HEK293T (cell line): ENCODE measurements at regions not wholly inside any gene's neighbourhood (a gene's known extent, or its start where the extent isn't known, plus 50 kb on each side); places are given as distances from the start of the nearest gene placed in this dataset.

Experiments used
- CTCF ChIA-PET: fragments of 350-600 bp; formaldehyde crosslinking; extraction: SDS; loops from one replicate; lab custom pipeline; 2021; ENCODE audit warnings: antibody characterized with exemption, inconsistent platforms; lab: Yijun Ruan, JAX
- POLR2A ChIA-PET: fragments of 350-600 bp; formaldehyde crosslinking; extraction: SDS; loops from one replicate; lab custom pipeline; 2020; ENCODE audit warnings: antibody characterized with exemption, inconsistent platforms; lab: Yijun Ruan, JAX
- DNase-seq: peaks from one replicate; pipeline ENCODE4 v3.0.0; 2012; ENCODE audit warnings: mixed read lengths; ENCODE audit errors: extremely low spot score
- ARNT ChIP-seq: fragments of 450-650 bp; IDR thresholded peaks from 2 replicates; pipeline ENCODE4 v1.6.1; 2017; ENCODE audit warnings: mild to moderate bottlenecking
- BHLHE40 ChIP-seq: fragments of 450-650 bp; IDR thresholded peaks from 2 replicates; pipeline ENCODE4 v1.6.1; 2016; ENCODE audit warnings: mild to moderate bottlenecking, moderate library complexity, borderline replicate concordance
- CTBP1 ChIP-seq: fragments of 450-650 bp; IDR thresholded peaks from 2 replicates; pipeline ENCODE4 v1.6.1; 2016; ENCODE audit warnings: borderline replicate concordance
- ELF4 ChIP-seq: fragments of 450-650 bp; IDR thresholded peaks from 2 replicates; pipeline ENCODE4 v1.6.1; 2017; ENCODE audit warnings: antibody characterized with exemption
- FOXA1 ChIP-seq: fragments of 450-650 bp; IDR thresholded peaks from 2 replicates; pipeline ENCODE4 v1.6.1; 2016; ENCODE audit warnings: mild to moderate bottlenecking
- FOXK2 ChIP-seq: fragments of 450-650 bp; IDR thresholded peaks from 2 replicates; pipeline ENCODE4 v1.6.1; 2016; ENCODE audit warnings: mild to moderate bottlenecking
- FOXM1 ChIP-seq: fragments of 450-650 bp; IDR thresholded peaks from 2 replicates; pipeline ENCODE4 v1.6.1; 2017; ENCODE audit warnings: mild to moderate bottlenecking, borderline replicate concordance
- HDGF ChIP-seq: fragments of 450-650 bp; IDR thresholded peaks from 2 replicates; pipeline ENCODE4 v1.6.1; 2017; ENCODE audit warnings: antibody characterized with exemption, borderline replicate concordance
- L3MBTL2 ChIP-seq: fragments of 450-650 bp; conservative IDR thresholded peaks from 2 replicates; pipeline ENCODE4 v1.6.1; 2016; ENCODE audit warnings: mild to moderate bottlenecking
- LEF1 ChIP-seq: fragments of 450-650 bp; IDR thresholded peaks from 2 replicates; pipeline ENCODE4 v1.6.1; 2017; ENCODE audit warnings: mild to moderate bottlenecking, borderline replicate concordance
- NFRKB ChIP-seq: fragments of 450-650 bp; IDR thresholded peaks from 2 replicates; pipeline ENCODE4 v1.6.1; 2016; ENCODE audit warnings: mild to moderate bottlenecking, moderate library complexity
- SP1 ChIP-seq: fragments of 450-650 bp; IDR thresholded peaks from 2 replicates; pipeline ENCODE4 v1.6.1; 2017
- SUZ12 ChIP-seq: fragments of 450-650 bp; IDR thresholded peaks from 2 replicates; pipeline ENCODE4 v1.6.1; 2016; ENCODE audit warnings: mild to moderate bottlenecking
- TARDBP ChIP-seq: fragments of 450-650 bp; IDR thresholded peaks from 2 replicates; pipeline ENCODE4 v1.6.1; 2016
- ZNF384 ChIP-seq: fragments of 450-650 bp; IDR thresholded peaks from 2 replicates; pipeline ENCODE4 v1.6.1; 2016
- TF ChIP-seq, protein P1 (sequence below): fragments of 450-650 bp; IDR thresholded peaks from 2 replicates; pipeline ENCODE4 v1.6.1; 2016

DNA sequence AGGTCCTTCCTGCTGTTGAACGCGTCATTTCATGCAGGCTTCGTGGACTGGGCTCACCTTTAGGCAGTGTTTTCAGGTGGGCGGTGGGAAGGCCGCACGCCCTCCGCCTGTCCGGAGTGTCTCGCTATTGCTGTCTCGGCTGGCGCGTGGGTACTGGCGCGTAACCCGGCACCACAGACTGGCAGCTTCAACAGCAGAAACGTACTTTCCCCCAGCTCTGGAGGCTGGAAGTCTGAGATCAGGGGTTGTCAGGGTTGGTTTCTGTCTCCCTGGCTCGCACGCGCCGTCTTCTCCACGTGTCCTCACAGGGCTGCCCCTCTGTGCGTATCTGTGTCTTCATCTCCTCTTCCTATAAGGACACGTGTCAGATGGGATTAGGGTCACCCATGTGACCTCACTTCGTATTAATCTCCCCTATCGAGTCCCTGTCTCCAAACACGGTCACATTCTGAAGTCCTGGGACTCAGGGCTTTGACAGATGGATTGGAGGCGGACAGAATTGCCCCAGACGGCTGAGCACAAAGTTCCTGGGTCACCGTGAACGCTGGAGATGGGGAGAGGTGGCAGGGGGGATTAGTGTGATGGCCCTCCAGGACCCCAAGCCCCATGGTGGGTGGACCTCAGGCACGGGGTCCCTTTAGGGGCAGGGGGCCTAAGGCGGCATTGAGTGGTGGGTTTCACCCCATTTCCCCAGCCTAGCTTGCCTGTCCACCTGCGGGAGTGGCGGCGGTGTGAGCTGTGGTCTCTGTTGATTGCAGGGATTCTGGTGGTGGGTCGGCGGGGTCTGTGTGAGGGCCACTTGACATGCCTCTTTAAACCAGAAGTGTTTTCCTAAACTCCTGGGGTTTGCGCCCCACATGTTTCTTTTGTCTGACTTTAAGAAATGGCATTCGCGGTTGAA is 83.4 kb upstream of the LRPAP1 start:
- DNase-seq: no peak
- CTCF ChIA-PET: no interaction called here
- TF ChIP-seq, protein P1, sequence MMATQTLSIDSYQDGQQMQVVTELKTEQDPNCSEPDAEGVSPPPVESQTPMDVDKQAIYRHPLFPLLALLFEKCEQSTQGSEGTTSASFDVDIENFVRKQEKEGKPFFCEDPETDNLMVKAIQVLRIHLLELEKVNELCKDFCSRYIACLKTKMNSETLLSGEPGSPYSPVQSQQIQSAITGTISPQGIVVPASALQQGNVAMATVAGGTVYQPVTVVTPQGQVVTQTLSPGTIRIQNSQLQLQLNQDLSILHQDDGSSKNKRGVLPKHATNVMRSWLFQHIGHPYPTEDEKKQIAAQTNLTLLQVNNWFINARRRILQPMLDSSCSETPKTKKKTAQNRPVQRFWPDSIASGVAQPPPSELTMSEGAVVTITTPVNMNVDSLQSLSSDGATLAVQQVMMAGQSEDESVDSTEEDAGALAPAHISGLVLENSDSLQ: no peak
- no peak for TF ChIP-seq BHLHE40
- TF ChIP-seq FOXA1: no peak
- TF ChIP-seq NFRKB: no peak
- no peak for TF ChIP-seq LEF1
- no peak for TF ChIP-seq CTBP1
- no peak for TF ChIP-seq TARDBP
- TF ChIP-seq SUZ12: no peak
- POLR2A ChIA-PET: no interaction called here

DNA sequence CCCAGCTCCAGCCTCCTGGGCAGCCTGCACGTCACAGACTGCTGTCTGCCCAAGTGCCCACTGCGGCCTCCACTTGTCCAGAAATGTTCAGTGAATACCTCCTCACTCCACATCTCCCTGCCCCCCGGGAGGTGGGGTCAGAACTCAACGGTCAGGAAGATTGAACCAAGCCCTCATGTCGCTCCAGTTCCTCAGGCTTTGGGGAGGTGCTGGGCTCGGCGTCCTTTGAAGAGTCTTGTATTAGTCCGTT is 82.4 kb upstream of the LRPAP1 start:
- TF ChIP-seq BHLHE40: no peak
- no peak for TF ChIP-seq FOXA1
- no peak for TF ChIP-seq L3MBTL2
- TF ChIP-seq LEF1: no peak
- no peak for TF ChIP-seq ELF4
- TF ChIP-seq TARDBP: no peak
- no peak for TF ChIP-seq FOXM1
- TF ChIP-seq, protein P1: no peak
- no peak for TF ChIP-seq SUZ12
- TF ChIP-seq SP1: no peak
- TF ChIP-seq HDGF: no peak
- TF ChIP-seq NFRKB: no peak
- no peak for TF ChIP-seq ARNT
- TF ChIP-seq CTBP1: no peak
- TF ChIP-seq ZNF384: no peak
- TF ChIP-seq FOXK2: no peak
- ChIA-PET POLR2A (no interaction called here), CTCF (no interaction called here)
- no peak for DNase-seq

DNA sequence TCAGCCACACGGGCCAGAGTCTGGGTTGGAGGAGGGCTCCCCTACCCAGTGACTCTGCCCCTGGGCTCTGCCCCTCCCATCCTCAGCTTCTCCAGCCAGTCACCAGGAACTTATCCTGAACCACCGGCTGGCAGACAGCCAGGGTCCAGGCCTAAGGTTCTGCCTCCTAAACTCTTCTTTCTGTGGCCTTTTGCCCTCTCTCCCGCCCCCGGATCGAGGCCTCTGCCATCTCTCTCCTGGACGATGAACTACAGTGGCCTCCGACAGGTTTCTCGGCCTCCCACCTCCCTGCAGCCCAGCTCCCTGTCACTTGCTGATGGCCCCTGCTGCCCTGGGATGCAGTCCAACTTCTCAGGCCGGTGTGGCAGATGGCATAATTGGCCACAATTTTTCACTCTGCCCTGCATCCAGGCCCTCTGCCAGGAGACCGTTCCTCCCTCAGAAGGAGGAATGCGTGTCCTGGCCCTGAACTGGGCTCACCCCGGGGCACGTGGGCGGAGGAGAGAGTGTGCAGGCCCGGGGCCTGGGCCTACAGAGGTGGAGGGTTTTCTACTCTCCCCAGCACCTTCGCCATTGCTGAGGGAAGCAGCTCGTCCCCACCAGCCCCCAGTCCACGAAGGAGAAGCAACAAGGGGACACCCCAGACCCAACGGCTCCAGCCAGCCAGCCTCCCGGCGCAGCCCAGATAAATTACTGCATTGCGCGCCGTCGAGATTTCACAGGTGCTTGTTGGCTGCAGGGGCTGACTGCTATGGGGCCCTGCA is 81.9 kb upstream of the LRPAP1 start:
- TF ChIP-seq SUZ12 (no peak), FOXK2 (no peak), LEF1 (no peak), ZNF384 (no peak), CTBP1 (no peak), ELF4 (no peak), FOXA1 (no peak), ARNT (no peak), FOXM1 (no peak)
- TF ChIP-seq, protein P1: no peak
- CTCF ChIA-PET: interaction anchor here (0.6 kb wide), 1 partner anchor 566 kb away, joined by 4 read pairs; no protein-coding TSS in a partner anchor
- POLR2A ChIA-PET: no interaction called here
- DNase-seq: no peak

DNA sequence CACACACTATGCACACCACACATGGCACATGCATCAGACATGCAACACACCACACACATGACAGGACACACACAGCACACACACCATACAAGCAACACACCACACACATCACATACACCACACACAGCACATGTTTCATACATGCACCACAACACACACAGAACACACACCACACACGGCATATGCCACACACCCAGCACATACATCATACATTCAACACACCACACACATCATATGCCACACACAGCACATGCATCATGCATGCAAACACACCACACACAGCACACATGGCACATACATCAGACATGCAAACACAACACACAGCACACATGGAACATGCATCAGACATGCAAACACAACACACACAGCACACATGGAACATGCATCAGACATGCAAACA is 80.7 kb upstream of the LRPAP1 start:
- ChIA-PET CTCF (no interaction called here), POLR2A (no interaction called here)
- no peak for DNase-seq
- no peak for TF ChIP-seq ARNT
- TF ChIP-seq ZNF384: no peak
- no peak for TF ChIP-seq LEF1
- TF ChIP-seq HDGF: no peak
- TF ChIP-seq CTBP1: no peak
- no peak for TF ChIP-seq SUZ12
- TF ChIP-seq TARDBP: no peak
- TF ChIP-seq, protein P1: no peak
- no peak for TF ChIP-seq ELF4
- no peak for TF ChIP-seq SP1
- no peak for TF ChIP-seq FOXA1

DNA sequence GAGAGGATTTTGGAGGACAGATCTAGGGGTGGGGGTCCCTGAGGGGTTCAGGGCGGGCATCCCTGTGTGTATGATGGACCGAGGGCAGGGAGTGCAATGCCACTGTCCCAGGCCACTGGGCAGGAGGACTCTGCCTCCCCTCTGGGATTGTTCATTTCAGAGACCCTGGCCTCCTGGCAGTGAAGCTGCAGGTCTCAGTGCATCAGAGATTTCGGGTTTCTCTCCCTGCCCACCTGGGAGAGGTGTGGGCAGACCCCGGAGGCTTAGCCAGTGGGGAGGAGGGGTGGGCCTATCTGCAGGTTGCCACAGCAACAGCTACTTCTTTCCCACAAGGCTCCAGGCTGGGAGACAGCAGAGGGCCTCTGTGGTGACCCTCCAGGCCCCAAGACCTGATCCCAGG is 80.1 kb upstream of the LRPAP1 start:
- ChIA-PET POLR2A (no interaction called here), CTCF (interaction anchor here (0.5 kb wide), 1 partner anchor 36 kb away, joined by 3 read pairs; no protein-coding TSS in a partner anchor)
- TF ChIP-seq ELF4 (no peak), HDGF (no peak), TARDBP (no peak), CTBP1 (no peak), SUZ12 (no peak), L3MBTL2 (no peak), ARNT (no peak), FOXK2 (no peak), LEF1 (no peak), NFRKB (no peak), BHLHE40 (no peak), FOXM1 (no peak), FOXA1 (no peak), ZNF384 (no peak), SP1 (no peak)
- TF ChIP-seq, protein P1: no peak
- DNase-seq: no peak
